Heart left ventricle (tissue), 16 donors: ENCODE measurements at regions not wholly inside any gene's neighbourhood (a gene's known extent, or its start where the extent isn't known, plus 50 kb on each side); places are given as distances from the start of the nearest gene placed in this dataset.
"Not testable (repeated sequence)": the region's sequence is repeated elsewhere in the genome, so short reads cannot be mapped to it uniquely, and the experiment has no call there.

Source experiments
- ATAC-seq, 4 donors: fragments of 200-7000 bp; cut with Tn5 transposase; one replicate each; pipeline ENCODE4 v1.9.1; 2020 to 2022; ENCODE audit warnings: moderate library complexity in 4 of 4, mild to moderate bottlenecking in 3 of 4, moderate number of reproducible peaks in 1 of 4
- DNase-seq, 5 donors: peaks; one replicate each; pipeline ENCODE4 v3.0.0-alpha.2; 2020
- H3K27ac ChIP-seq, 12 donors: fragments of 200-600 bp; sonication (generic) in 4 of 12; one replicate each; pipeline versions ENCODE4 v1.5.0 to v1.8.0; 2016 to 2022; ENCODE audit warnings: mild to moderate bottlenecking in 2 of 12
- H3K27me3 ChIP-seq, 9 donors: fragments of 200-600 bp; sonication (generic) in 2 of 9; one replicate each; pipeline versions ENCODE4 v1.5.1 to v1.8.0; 2016 to 2022; ENCODE audit warnings: mild to moderate bottlenecking in 3 of 9
- H3K36me3 ChIP-seq, 9 donors: fragments of 200-600 bp; sonication (generic) in 2 of 9; one replicate each; pipeline versions ENCODE4 v1.5.0 to v1.8.0; 2018 to 2022; ENCODE audit warnings: mild to moderate bottlenecking in 2 of 9
- H3K4me1 ChIP-seq, 12 donors: fragments of 200-600 bp; sonication (generic) in 4 of 12; one replicate each; pipeline versions ENCODE4 v1.5.0 to v1.8.0; 2016 to 2022; ENCODE audit warnings: mild to moderate bottlenecking in 3 of 12
- H3K4me3 ChIP-seq, 12 donors: fragments of 200-600 bp; sonication (generic) in 4 of 12; one replicate each; pipeline versions ENCODE4 v1.5.0 to v1.8.0; 2017 to 2022; ENCODE audit warnings: mild to moderate bottlenecking in 9 of 12, moderate library complexity in 4 of 12
- H3K9me3 ChIP-seq, 12 donors: fragments of 200-600 bp; sonication (generic) in 4 of 12; one replicate each; pipeline versions ENCODE4 v1.5.0 to v1.8.0; 2016 to 2022; ENCODE audit warnings: mild to moderate bottlenecking in 1 of 12
- POLR2A ChIP-seq, 2 donors: fragments of 450-650 bp; IDR thresholded peaks; one replicate each; pipeline ENCODE4 v1.6.1; 2017; ENCODE audit warnings: antibody characterized with exemption in 2 of 2, mild to moderate bottlenecking in 2 of 2, moderate library complexity in 2 of 2
- WGBS, 4 donors: extraction: QIAGEN DNeasy Blood & Tissue Kit in 2 of 4; methylation state at CpG; one replicate each; pipeline versions ENCODE4 v1.1.5 to v1.1.7; 2013 to 2018; 5-methylcytosine and 5-hydroxymethylcytosine counted together
- intact Hi-C, 10 donors: fragments of 100-400 bp; cut with DNase I; formaldehyde crosslinking; loops; one replicate each; pipeline versions ENCODE4 v1.11.1 to v1.14.2; 2022
- TF ChIP-seq, protein P1 (sequence below), 12 donors: fragments of 200-600 bp; sonication (generic) in 4 of 12; IDR thresholded peaks; one replicate each; pipeline versions ENCODE4 v1.5.0 to v1.8.0; 2018 to 2022; ENCODE audit warnings: antibody characterized with exemption in 12 of 12, mild to moderate bottlenecking in 5 of 12
- donor health status: ischemic (EF 13 %, LVEDD 7.1; RV severe dilation, severe dysfunction).
- donor health status: healthy with polysubstance abuse.
- donor health status: DM: no; HTN: yes; CAD: no.
- donor health status: DM: no; HTN: no; CAD: no.
- donor health status: ischemic (EF 25% LVEDD 6.9; RV normal size, moderate dysfunction).
- donor health status: ischemic (EF 25% LVEDD 5.7; RV mildly dilated, moderate dysfunction).
- donor health status: healthy.
- donor health status: DM: yes; HTN: yes; CAD: no.
- donor health status: ischemic (EF 35%, LVEDD 5.7; RV mildly dilated, moderate dysfunction).
- donor health status: nonischemic (EF 11% LVEDD 7.7; RV severe dilation, severe dysfunction).
- donor health status: DM: yes; HTN: yes; CAD: no.
- donor health status: PGD.
- donor health status: ischemic (EF 29% LVEDD 5.4; RV normal size, mild dysfunction).
- donor health status: nonischemic (EF 23%, LVEDD 6.1; RV moderate dilation, normal function).

DNA sequence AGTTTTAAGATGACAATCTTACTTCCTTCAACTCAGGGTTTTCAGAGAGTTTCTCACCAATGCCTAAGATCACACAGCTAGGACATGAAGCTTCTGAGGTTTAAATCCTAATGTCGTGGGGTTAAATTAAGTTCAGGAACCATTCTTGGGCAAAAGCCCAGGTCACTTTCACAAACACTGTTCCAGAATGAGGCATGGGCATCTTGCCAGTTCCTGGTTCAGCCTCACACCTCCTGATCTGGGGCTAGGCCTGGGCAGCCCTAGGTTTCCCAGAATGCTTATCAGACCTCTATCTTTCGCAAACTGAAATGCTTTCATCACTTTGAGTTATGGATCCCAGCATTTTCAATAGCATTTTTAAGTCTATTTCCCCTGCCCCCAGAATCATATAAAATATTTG, 224.8 kb upstream of the EDA2R start:
- peak in 2 of 5 donors; percentile 27 to 31 for DNase-seq
- no peaks in the 10 kb centered on the region for H3K27me3 ChIP-seq
- H3K27ac ChIP-seq: no peak overlapping the region
- H3K4me1 ChIP-seq: no peaks in the 10 kb centered on the region
- TF ChIP-seq, protein P1, sequence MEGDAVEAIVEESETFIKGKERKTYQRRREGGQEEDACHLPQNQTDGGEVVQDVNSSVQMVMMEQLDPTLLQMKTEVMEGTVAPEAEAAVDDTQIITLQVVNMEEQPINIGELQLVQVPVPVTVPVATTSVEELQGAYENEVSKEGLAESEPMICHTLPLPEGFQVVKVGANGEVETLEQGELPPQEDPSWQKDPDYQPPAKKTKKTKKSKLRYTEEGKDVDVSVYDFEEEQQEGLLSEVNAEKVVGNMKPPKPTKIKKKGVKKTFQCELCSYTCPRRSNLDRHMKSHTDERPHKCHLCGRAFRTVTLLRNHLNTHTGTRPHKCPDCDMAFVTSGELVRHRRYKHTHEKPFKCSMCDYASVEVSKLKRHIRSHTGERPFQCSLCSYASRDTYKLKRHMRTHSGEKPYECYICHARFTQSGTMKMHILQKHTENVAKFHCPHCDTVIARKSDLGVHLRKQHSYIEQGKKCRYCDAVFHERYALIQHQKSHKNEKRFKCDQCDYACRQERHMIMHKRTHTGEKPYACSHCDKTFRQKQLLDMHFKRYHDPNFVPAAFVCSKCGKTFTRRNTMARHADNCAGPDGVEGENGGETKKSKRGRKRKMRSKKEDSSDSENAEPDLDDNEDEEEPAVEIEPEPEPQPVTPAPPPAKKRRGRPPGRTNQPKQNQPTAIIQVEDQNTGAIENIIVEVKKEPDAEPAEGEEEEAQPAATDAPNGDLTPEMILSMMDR (IDR thresholded peaks at IDR 0.05): no peak
- no peak for TF ChIP-seq POLR2A (IDR thresholded peaks at IDR 0.05)
- peaks cover 0 to 19% (median 0%) of the 10 kb centered on the region in 12 donors for H3K9me3 ChIP-seq
- no peak overlapping the region for H3K4me3 ChIP-seq
- intact Hi-C loops: no loop called here
- 38 to 68% (median 49%) methylated on average over 2 of the region's 2 CpGs for WGBS, 4 donors
- H3K36me3 ChIP-seq: no peaks in the 10 kb centered on the region
- peak in 1 of 4 donors; percentile 42 for ATAC-seq

DNA sequence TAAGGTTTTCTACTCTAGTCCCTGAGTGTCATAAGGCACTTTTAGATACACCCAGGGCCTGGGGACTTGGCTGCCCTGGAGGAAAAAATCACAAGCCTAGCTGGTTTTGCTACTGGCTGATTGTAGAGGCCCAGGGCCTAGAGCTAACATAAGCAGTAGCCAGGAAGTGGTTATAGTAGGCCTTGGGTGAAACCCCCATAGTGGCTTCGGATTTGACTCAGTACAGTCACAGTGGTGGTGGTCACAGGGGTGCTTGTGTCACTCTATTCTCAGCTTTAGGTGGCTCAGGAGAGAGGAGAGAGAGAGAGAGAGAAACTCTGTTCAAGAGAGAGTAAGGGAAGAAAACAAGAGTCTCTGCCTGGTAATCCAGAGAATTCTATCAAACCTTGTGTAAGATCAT, 194.5 kb upstream of the EDA2R start:
- 36 to 65% (median 55%) methylated on average over 1 of the region's 1 CpG for WGBS, 4 donors
- intact Hi-C loops: loop anchor here in 1 of 10 donors (10.0 kb wide), 1 partner anchor 61 kb away; no protein-coding TSS in a partner anchor
- TF ChIP-seq, protein P1 (IDR thresholded peaks at IDR 0.05): no peak
- no peak for TF ChIP-seq POLR2A (IDR thresholded peaks at IDR 0.05)

DNA sequence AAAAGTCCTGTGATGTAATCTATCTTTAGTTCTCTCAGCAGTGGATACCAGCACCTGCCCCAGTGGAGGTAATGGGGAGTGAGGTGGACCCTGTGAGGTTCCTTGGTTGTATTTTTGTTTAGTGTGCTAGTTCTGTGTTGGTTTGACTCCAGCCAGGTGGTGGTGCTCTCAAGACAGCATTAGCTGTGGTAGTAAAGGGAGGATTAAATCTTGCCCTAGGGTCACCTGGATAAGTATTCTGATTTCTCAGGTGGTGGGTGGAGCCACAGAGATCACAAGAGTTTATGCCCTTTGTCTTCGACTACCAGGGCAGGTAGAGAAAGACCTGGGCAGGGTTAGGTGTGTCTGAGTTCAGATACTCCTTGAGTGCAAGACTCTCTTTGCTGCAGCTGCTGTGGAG, 176.3 kb upstream of the EDA2R start:
- no peak overlapping the region for H3K4me3 ChIP-seq
- H3K9me3 ChIP-seq: peaks cover 0 to 11% (median 0%) of the 10 kb centered on the region in 12 donors
- no peak for ATAC-seq
- intact Hi-C loops: no loop called here
- H3K4me1 ChIP-seq: no peaks in the 10 kb centered on the region
- WGBS, 4 donors: 40 to 63% (median 51%) methylated on average over 1 of the region's 1 CpG
- H3K36me3 ChIP-seq: no peaks in the 10 kb centered on the region
- no peak for DNase-seq
- TF ChIP-seq, protein P1 (IDR thresholded peaks at IDR 0.05): no peak
- no peak for TF ChIP-seq POLR2A (IDR thresholded peaks at IDR 0.05)
- H3K27me3 ChIP-seq: no peaks in the 10 kb centered on the region
- no peak overlapping the region for H3K27ac ChIP-seq

More for the DNA sequence above, 194.5 kb upstream of the EDA2R start:
- Histone ChIP-seq H3K9me3 (peaks cover 0 to 8% (median 0%) of the 10 kb centered on the region in 12 donors), H3K27me3 (no peaks in the 10 kb centered on the region), H3K4me1 (no peaks in the 10 kb centered on the region), H3K4me3 (no peak overlapping the region), H3K27ac (no peak overlapping the region), H3K36me3 (no peaks in the 10 kb centered on the region)
- DNase-seq (no peak), ATAC-seq (no peak)

DNA sequence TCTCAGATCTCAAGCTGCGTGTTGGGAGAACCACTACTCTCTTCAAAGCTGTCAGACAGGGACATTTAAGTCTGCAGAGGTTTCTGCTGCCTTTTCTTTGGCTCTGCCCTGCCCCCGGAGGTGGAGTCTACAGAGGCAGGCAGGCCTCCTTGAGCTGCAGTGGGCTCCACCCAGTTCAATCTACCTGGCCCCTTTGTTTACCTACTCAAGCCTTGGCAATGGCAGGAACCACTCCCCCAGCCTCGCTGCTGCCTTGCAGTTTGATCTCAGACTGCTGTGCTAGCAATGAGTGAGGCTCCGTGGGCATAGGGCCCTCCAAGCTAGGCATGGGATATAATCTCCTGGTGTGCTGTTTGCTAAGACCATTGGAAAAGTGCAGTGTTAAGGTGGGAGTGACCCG, 155.6 kb upstream of the EDA2R start:
- H3K4me1 ChIP-seq, H3K27ac ChIP-seq, ATAC-seq, H3K4me3 ChIP-seq, intact Hi-C loops, DNase-seq, H3K36me3 ChIP-seq, H3K27me3 ChIP-seq: not testable (repeated sequence)
- H3K9me3 ChIP-seq: peaks cover 0 to 23% (median 0%) of the 10 kb centered on the region in 12 donors
- 54 to 76% (median 64%) methylated on average over 4 to 5 of the region's 5 CpGs for WGBS, 4 donors

DNA sequence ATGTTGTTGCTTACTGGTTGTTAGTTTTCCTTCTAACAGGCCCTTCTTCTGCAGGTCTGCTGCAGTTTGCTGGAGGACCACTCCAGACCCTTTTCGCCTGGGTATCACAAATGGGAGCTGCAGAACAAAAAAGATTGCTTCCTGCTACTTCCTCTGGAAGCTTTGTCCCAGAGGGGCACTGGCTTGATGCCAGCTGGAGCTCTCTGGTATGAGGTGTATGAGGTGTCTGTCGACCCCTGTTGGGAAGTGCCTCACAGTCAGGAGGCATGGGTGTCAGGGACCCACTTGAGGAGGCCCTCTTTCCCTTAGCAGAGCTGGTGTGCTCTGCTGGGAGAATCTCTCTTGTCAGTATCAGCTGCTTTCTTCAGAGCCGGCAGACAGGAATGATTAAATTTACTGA, 127.4 kb upstream of the EDA2R start:
- H3K36me3 ChIP-seq: no peaks in the 10 kb centered on the region
- no peak overlapping the region for H3K27ac ChIP-seq
- intact Hi-C loops: no loop called here
- no peak for ATAC-seq
- H3K9me3 ChIP-seq: no peaks in the 10 kb centered on the region
- no peak for DNase-seq
- no peak overlapping the region for H3K4me3 ChIP-seq
- WGBS, 4 donors: 38 to 67% (median 44%) methylated on average over 1 to 3 of the region's 3 CpGs
- H3K4me1 ChIP-seq: no peaks in the 10 kb centered on the region
- H3K27me3 ChIP-seq: no peaks in the 10 kb centered on the region
- no peak for TF ChIP-seq POLR2A (IDR thresholded peaks at IDR 0.05)
- TF ChIP-seq, protein P1 (IDR thresholded peaks at IDR 0.05): no peak
